ENCODE measurements at regions not wholly inside any gene's neighbourhood (a gene's known extent, or its start where the extent isn't known, plus 50 kb on each side); places are given as distances from the start of the nearest gene placed in this dataset.

- Histone ChIP-seq H3K4me1 (ENCODE audit: insufficient read depth, low read length, poor library complexity, severe bottlenecking) (no peaks in the 10 kb centered on the region), H3K79me2 (ENCODE audit: insufficient read depth, low read depth, low read length) (no peaks in the 10 kb centered on the region), H3K27ac (ENCODE audit: low read depth, low read length, poor library complexity, severe bottlenecking) (no peak overlapping the region), H3K9me3 (ENCODE audit: low read length) (no peaks in the 10 kb centered on the region), H3K4me2 (ENCODE audit: low read length) (no peak overlapping the region), H4K20me1 (ENCODE audit: insufficient read depth, low read length) (no peaks in the 10 kb centered on the region), H3K4me3 (ENCODE audit: low read depth, low read length, poor library complexity, severe bottlenecking) (no peak overlapping the region), H2AFZ (ENCODE audit: low read length) (no peak overlapping the region), H3K9me2 (ENCODE audit: insufficient read depth, low read length) (no peaks in the 10 kb centered on the region), H3K36me3 (ENCODE audit: insufficient read depth, low read length) (no peaks in the 10 kb centered on the region)
- TF ChIP-seq EZH2phosphoT487 (IDR thresholded peaks at IDR 0.05; ENCODE audit: borderline replicate concordance, low read depth, low read length) (no peak), CTCF (conservative IDR thresholded peaks at IDR 0.05; ENCODE audit: low read length) (no peak)
- BruUV-seq (replicated peaks) = no TSS peak
- ChIA-PET CTCF (ENCODE audit: unreplicated experiment) (no interaction called here), POLR2A (no interaction called here)
- intact Hi-C loops (cut with micrococcal nuclease; ENCODE audit: unreplicated experiment) = no loop called here
- no peak for DNase-seq (ENCODE audit: low spot score)
Measured at GRCh38 chr16:55047331-55047730, 116.7 kb downstream of the IRX5 start.

- TF ChIP-seq EZH2phosphoT487 (IDR thresholded peaks at IDR 0.05; ENCODE audit: borderline replicate concordance, low read depth, low read length) (no peak), CTCF (conservative IDR thresholded peaks at IDR 0.05; ENCODE audit: low read length) (no peak)
- Histone ChIP-seq H2AFZ (ENCODE audit: low read length) (no peak overlapping the region), H3K4me2 (ENCODE audit: low read length) (no peak overlapping the region), H4K20me1 (ENCODE audit: insufficient read depth, low read length) (no peaks in the 10 kb centered on the region), H3K4me3 (ENCODE audit: low read depth, low read length, poor library complexity, severe bottlenecking) (no peak overlapping the region), H3K79me2 (ENCODE audit: insufficient read depth, low read depth, low read length) (no peaks in the 10 kb centered on the region), H3K4me1 (ENCODE audit: insufficient read depth, low read length, poor library complexity, severe bottlenecking) (no peaks in the 10 kb centered on the region), H3K9me2 (ENCODE audit: insufficient read depth, low read length) (no peaks in the 10 kb centered on the region), H3K9me3 (ENCODE audit: low read length) (no peaks in the 10 kb centered on the region), H3K36me3 (ENCODE audit: insufficient read depth, low read length) (no peaks in the 10 kb centered on the region), H3K27ac (ENCODE audit: low read depth, low read length, poor library complexity, severe bottlenecking) (no peak overlapping the region)
- POLR2A ChIA-PET = no interaction called here
- no TSS peak for BruUV-seq (replicated peaks)
- CTCF ChIA-PET (ENCODE audit: unreplicated experiment) = no interaction called here
- DNase-seq (ENCODE audit: low spot score) = no peak
- intact Hi-C loops (cut with micrococcal nuclease; ENCODE audit: unreplicated experiment) = no loop called here
Measured at GRCh38 chr16:55047903-55048497, 117.3 kb downstream of the IRX5 start.

- H3K4me3 ChIP-seq (ENCODE audit: low read depth, low read length, poor library complexity, severe bottlenecking) = no peak overlapping the region
- intact Hi-C loops (cut with micrococcal nuclease; ENCODE audit: unreplicated experiment) = no loop called here
- no peaks in the 10 kb centered on the region for H3K4me1 ChIP-seq (ENCODE audit: insufficient read depth, low read length, poor library complexity, severe bottlenecking)
- H3K27ac ChIP-seq (ENCODE audit: low read depth, low read length, poor library complexity, severe bottlenecking) = no peak overlapping the region
- no peak overlapping the region for H2AFZ ChIP-seq (ENCODE audit: low read length)
- H3K9me3 ChIP-seq (ENCODE audit: low read length) = no peaks in the 10 kb centered on the region
- no TSS peak for BruUV-seq (replicated peaks)
- no peaks in the 10 kb centered on the region for H4K20me1 ChIP-seq (ENCODE audit: insufficient read depth, low read length)
- no peaks in the 10 kb centered on the region for H3K9me2 ChIP-seq (ENCODE audit: insufficient read depth, low read length)
- ChIA-PET POLR2A (no interaction called here), CTCF (ENCODE audit: unreplicated experiment) (no interaction called here)
- no peak overlapping the region for H3K4me2 ChIP-seq (ENCODE audit: low read length)
- H3K36me3 ChIP-seq (ENCODE audit: insufficient read depth, low read length) = no peaks in the 10 kb centered on the region
- no peaks in the 10 kb centered on the region for H3K79me2 ChIP-seq (ENCODE audit: insufficient read depth, low read depth, low read length)
- DNase-seq (ENCODE audit: low spot score) = no peak
- TF ChIP-seq EZH2phosphoT487 (IDR thresholded peaks at IDR 0.05; ENCODE audit: borderline replicate concordance, low read depth, low read length) (no peak), CTCF (conservative IDR thresholded peaks at IDR 0.05; ENCODE audit: low read length) (no peak)
Measured at GRCh38 chr16:55048745-55049144, 118.1 kb downstream of the IRX5 start.
